Heart left ventricle (tissue), 13 donors: ENCODE measurements at regions not wholly inside any gene's neighbourhood (a gene's known extent, or its start where the extent isn't known, plus 50 kb on each side); places are given as distances from the start of the nearest gene placed in this dataset.

Experiments
- CTCF ChIP-seq, 12 donors: fragments of 200-600 bp; sonication (generic) in 4 of 12; IDR thresholded peaks; one replicate each; pipeline versions ENCODE4 v1.5.0 to v1.8.0; 2018 to 2022; ENCODE audit warnings: antibody characterized with exemption in 12 of 12, mild to moderate bottlenecking in 5 of 12
- POLR2A ChIP-seq, 2 donors: fragments of 450-650 bp; IDR thresholded peaks; one replicate each; pipeline ENCODE4 v1.6.1; 2017; ENCODE audit warnings: antibody characterized with exemption in 2 of 2, mild to moderate bottlenecking in 2 of 2, moderate library complexity in 2 of 2
- donor health status: ischemic (EF 13 %, LVEDD 7.1; RV severe dilation, severe dysfunction).
- donor health status: DM: no; HTN: yes; CAD: no.
- donor health status: DM: no; HTN: no; CAD: no.
- donor health status: ischemic (EF 25% LVEDD 6.9; RV normal size, moderate dysfunction).
- donor health status: ischemic (EF 25% LVEDD 5.7; RV mildly dilated, moderate dysfunction).
- donor health status: ischemic (EF 35%, LVEDD 5.7; RV mildly dilated, moderate dysfunction).
- donor health status: nonischemic (EF 11% LVEDD 7.7; RV severe dilation, severe dysfunction).
- donor health status: DM: yes; HTN: yes; CAD: no.
- donor health status: PGD.
- donor health status: ischemic (EF 29% LVEDD 5.4; RV normal size, mild dysfunction).
- donor health status: nonischemic (EF 23%, LVEDD 6.1; RV moderate dilation, normal function).

- no peak for TF ChIP-seq CTCF (IDR thresholded peaks at IDR 0.05)
- no peak for TF ChIP-seq POLR2A (IDR thresholded peaks at IDR 0.05)
Measured at GRCh38 chr12:41966916-41967315, 177.8 kb downstream of the GXYLT1 start.
